PC-9 (cell line): ENCODE measurements at regions not wholly inside any gene's neighbourhood (a gene's known extent, or its start where the extent isn't known, plus 50 kb on each side); places are given as distances from the start of the nearest gene placed in this dataset.
"Not testable (repeated sequence)": the region's sequence is repeated elsewhere in the genome, so short reads cannot be mapped to it uniquely, and the experiment has no call there.

ENCODE experiments used
- BruUV-seq: library from RNA; stranded (reverse); fragments of 400-500 nt; replicated peaks from 2 replicates; lab custom pipeline; 2021; lab: Mats Ljungman, UMichigan
- CTCF ChIA-PET: fragments of 300-600 bp; sonication (Branson Sonifier 250); formaldehyde crosslinking; loops from one replicate; lab custom pipeline; 2022; ENCODE audit warnings: antibody characterized with exemption; lab: Charles Lee
- POLR2A ChIA-PET: fragments of 300-600 bp; sonication (Branson Sonifier 250); formaldehyde crosslinking; loops from one replicate; lab custom pipeline; 2022; ENCODE audit warnings: antibody characterized with exemption; ENCODE audit not compliant: unreplicated experiment; lab: Charles Lee
- DNase-seq, 2 experiments: peaks; one replicate each; pipeline versions ENCODE4 v3.0.0 to v3.0.0-alpha.2; 2015 to 2022; ENCODE audit warnings: mixed read lengths in 1 of 2
- H2AFZ ChIP-seq: fragments of 200-600 bp; sonication (generic); 2 replicates; pipeline ENCODE4 v1.8.1; 2017; ENCODE audit warnings: antibody characterized with exemption
- H3F3A ChIP-seq: fragments of 200-600 bp; sonication (generic); 2 replicates; pipeline ENCODE4 v1.8.1; 2017; ENCODE audit warnings: antibody characterized with exemption, mild to moderate bottlenecking, low read depth; ENCODE audit not compliant: insufficient read depth
- H3K27ac ChIP-seq: fragments of 200-600 bp; sonication (generic); 2 replicates; pipeline ENCODE4 v1.6.1; 2016; ENCODE audit warnings: mixed run types
- H3K27me3 ChIP-seq: fragments of 200-600 bp; sonication (generic); 2 replicates; pipeline ENCODE4 v1.6.1; 2016; ENCODE audit warnings: low read depth, mixed run types; ENCODE audit not compliant: insufficient read depth
- H3K36me3 ChIP-seq: fragments of 200-600 bp; sonication (generic); 2 replicates; pipeline ENCODE4 v1.6.1; 2016; ENCODE audit warnings: low read depth, mixed run types
- H3K4me1 ChIP-seq: fragments of 200-600 bp; sonication (generic); replicated peaks from 2 replicates; pipeline ENCODE4 v1.6.1; 2016; ENCODE audit warnings: mixed run types; ENCODE audit not compliant: insufficient read depth
- H3K4me2 ChIP-seq: fragments of 200-600 bp; sonication (generic); 2 replicates; pipeline ENCODE4 v1.6.1; 2017; ENCODE audit warnings: mixed run types
- H3K4me3 ChIP-seq: fragments of 200-600 bp; sonication (generic); 2 replicates; pipeline ENCODE4 v1.6.1; 2016; ENCODE audit warnings: mixed run types
- H3K79me2 ChIP-seq: fragments of 200-600 bp; sonication (generic); 2 replicates; pipeline ENCODE4 v1.6.1; 2017; ENCODE audit warnings: low read depth, mixed run types
- H3K9me2 ChIP-seq: fragments of 200-600 bp; sonication (generic); 2 replicates; pipeline ENCODE4 v1.8.1; 2017; ENCODE audit warnings: mild to moderate bottlenecking; ENCODE audit not compliant: insufficient read depth
- H3K9me3 ChIP-seq: fragments of 200-600 bp; sonication (generic); 2 replicates; pipeline ENCODE4 v1.8.1; 2016; ENCODE audit warnings: low read depth; ENCODE audit not compliant: insufficient read depth
- H4K20me1 ChIP-seq: fragments of 200-600 bp; sonication (generic); 2 replicates; pipeline ENCODE4 v1.8.1; 2017; ENCODE audit not compliant: insufficient read depth
- EZH2 ChIP-seq: fragments of 200-600 bp; sonication (generic); IDR thresholded peaks from 2 replicates; pipeline ENCODE4 v1.8.0; 2017; ENCODE audit warnings: antibody characterized with exemption, low read depth
- intact Hi-C: fragments of 100-400 bp; cut with micrococcal nuclease; formaldehyde crosslinking; loops from one replicate; pipeline ENCODE4 v1.10.0; 2022; ENCODE audit not compliant: unreplicated experiment
- TF ChIP-seq, protein P1 (sequence below): fragments of 200-600 bp; sonication (generic); conservative IDR thresholded peaks from 2 replicates; pipeline ENCODE4 v1.6.1; 2017; ENCODE audit warnings: mixed run types, antibody characterized with exemption, mild to moderate bottlenecking, moderate library complexity

- no TSS peak for BruUV-seq
These were observed 194.7 kb downstream of the ASMT start for GRCh38 chrX:1809581-1809980.

GRCh38 chrX:1813809-1814208 lies 198.9 kb downstream of the ASMT start:
- intact Hi-C loops, result no loop called here
- no peaks in the 10 kb centered on the region for H3K79me2 ChIP-seq
- no peaks in the 10 kb centered on the region for H3K9me2 ChIP-seq
- no peak overlapping the region for H2AFZ ChIP-seq
- H3K27me3 ChIP-seq, result peaks cover 13% of the 10 kb centered on the region
- no peak overlapping the region for H3K4me3 ChIP-seq
- ChIA-PET CTCF (no interaction called here), POLR2A (no interaction called here)
- BruUV-seq, result no TSS peak
- H3F3A ChIP-seq, result peaks cover 4% of the 10 kb centered on the region; the same call in 1 of the 2 replicates
- H3K4me2 ChIP-seq, result no peak overlapping the region
- H4K20me1 ChIP-seq, result no peaks in the 10 kb centered on the region
- no peaks in the 10 kb centered on the region for H3K36me3 ChIP-seq
- H3K9me3 ChIP-seq, result 0 out of 2 replicates have a peak, but pooled peaks cover 5% of the 10 kb centered on the region
- no peaks in the 10 kb centered on the region for H3K4me1 ChIP-seq
- no peak for DNase-seq
- H3K27ac ChIP-seq, result no peak overlapping the region
- TF ChIP-seq, protein P1, sequence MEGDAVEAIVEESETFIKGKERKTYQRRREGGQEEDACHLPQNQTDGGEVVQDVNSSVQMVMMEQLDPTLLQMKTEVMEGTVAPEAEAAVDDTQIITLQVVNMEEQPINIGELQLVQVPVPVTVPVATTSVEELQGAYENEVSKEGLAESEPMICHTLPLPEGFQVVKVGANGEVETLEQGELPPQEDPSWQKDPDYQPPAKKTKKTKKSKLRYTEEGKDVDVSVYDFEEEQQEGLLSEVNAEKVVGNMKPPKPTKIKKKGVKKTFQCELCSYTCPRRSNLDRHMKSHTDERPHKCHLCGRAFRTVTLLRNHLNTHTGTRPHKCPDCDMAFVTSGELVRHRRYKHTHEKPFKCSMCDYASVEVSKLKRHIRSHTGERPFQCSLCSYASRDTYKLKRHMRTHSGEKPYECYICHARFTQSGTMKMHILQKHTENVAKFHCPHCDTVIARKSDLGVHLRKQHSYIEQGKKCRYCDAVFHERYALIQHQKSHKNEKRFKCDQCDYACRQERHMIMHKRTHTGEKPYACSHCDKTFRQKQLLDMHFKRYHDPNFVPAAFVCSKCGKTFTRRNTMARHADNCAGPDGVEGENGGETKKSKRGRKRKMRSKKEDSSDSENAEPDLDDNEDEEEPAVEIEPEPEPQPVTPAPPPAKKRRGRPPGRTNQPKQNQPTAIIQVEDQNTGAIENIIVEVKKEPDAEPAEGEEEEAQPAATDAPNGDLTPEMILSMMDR, result no peak
- TF ChIP-seq EZH2, result no peak

More at GRCh38 chrX:1809581-1809980, 194.7 kb downstream of the ASMT start:
- POLR2A ChIA-PET, result no interaction called here
- H4K20me1 ChIP-seq, result no peaks in the 10 kb centered on the region
- H3K36me3 ChIP-seq, result no peaks in the 10 kb centered on the region
- no peaks in the 10 kb centered on the region for H3K9me3 ChIP-seq
- H3K4me3 ChIP-seq, result no peak overlapping the region
- H2AFZ ChIP-seq, result no peak overlapping the region
- no peaks in the 10 kb centered on the region for H3K79me2 ChIP-seq
- DNase-seq, result no peak
- H3F3A ChIP-seq, result no peaks in the 10 kb centered on the region
- H3K9me2 ChIP-seq, result no peaks in the 10 kb centered on the region
- no peak overlapping the region for H3K27ac ChIP-seq
- H3K27me3 ChIP-seq, result peaks cover 13% of the 10 kb centered on the region
- TF ChIP-seq, protein P1, result no peak
- TF ChIP-seq EZH2, result no peak
- H3K4me2 ChIP-seq, result no peak overlapping the region
- H3K4me1 ChIP-seq, result no peaks in the 10 kb centered on the region
- intact Hi-C loops, result no loop called here
- CTCF ChIA-PET, result no interaction called here

DNA sequence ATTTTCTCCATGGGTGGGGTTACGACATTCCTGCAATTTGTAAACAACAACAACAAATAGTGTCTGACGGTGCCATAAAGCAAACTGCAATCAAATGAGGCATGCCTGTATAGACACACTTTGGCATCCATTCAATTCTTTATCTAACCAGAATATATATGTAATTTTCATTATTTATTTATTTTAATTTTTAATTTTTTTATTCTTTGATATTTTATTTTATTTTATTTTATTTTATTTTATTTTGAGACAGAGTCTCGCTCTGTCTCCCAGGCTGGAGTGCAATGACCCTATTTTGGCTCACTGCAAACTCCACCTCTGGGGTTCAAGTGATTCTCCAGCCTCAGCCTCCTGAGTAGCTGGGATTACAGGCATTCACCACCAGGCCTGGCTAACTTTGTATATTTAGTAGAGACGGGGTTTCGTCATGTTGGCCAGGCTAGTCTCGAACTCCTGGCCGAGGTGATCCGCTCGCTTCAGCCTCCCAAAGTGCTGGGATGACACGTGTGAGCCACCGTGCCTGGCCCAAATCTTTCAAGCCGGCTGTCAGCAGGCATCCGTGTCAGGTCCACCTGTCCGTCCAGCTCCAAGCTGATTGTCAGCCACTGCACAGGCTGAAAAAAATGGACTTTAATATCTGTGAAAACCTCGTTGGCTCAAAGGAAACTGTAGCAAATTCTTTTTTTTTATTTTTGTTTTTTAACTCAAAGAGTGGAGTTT lies 200.8 kb downstream of the ASMT start:
- POLR2A ChIA-PET, result no interaction called here

DNA sequence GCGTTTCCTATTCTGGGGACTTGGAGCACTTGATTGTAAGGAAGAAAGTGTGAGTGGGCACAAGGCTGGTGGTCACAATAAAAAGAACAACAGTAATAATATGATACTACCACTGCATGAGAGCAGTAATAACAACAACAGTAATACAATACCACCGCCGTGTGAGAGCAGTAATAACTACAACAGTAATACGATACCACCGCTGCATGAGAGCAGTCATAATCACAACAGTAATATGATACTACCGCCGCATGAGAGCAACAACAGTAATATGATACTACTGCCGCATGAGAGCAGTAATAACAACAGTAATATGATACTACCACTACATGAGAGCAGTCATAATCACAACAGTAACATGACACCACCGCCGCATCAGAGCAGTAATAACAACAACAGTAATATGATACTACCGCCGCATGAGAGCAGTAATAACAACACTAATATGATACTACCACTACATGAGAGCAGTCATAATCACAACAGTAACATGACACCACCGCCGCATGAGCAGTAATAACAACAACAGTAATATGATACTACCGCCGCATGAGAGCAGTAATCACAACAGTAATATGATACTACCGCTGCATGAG lies 201.6 kb downstream of the ASMT start:
- H3K9me3 ChIP-seq, H3K4me1 ChIP-seq, H3K79me2 ChIP-seq, POLR2A ChIA-PET, H2AFZ ChIP-seq, H3K27ac ChIP-seq, H3F3A ChIP-seq, H4K20me1 ChIP-seq, CTCF ChIA-PET, intact Hi-C loops, BruUV-seq, H3K4me3 ChIP-seq, DNase-seq, H3K36me3 ChIP-seq, H3K9me2 ChIP-seq, H3K4me2 ChIP-seq: not testable (repeated sequence)
- peaks cover 13% of the 10 kb centered on the region for H3K27me3 ChIP-seq

More for the DNA sequence above, 200.8 kb downstream of the ASMT start:
- H3K27ac ChIP-seq, result no peak overlapping the region
- H3K4me3 ChIP-seq, result no peak overlapping the region
- peaks cover 7% of the 10 kb centered on the region; the same call in 1 of the 2 replicates for H3F3A ChIP-seq
- no peaks in the 10 kb centered on the region for H4K20me1 ChIP-seq
- H3K79me2 ChIP-seq, result no peaks in the 10 kb centered on the region
- no TSS peak for BruUV-seq
- no peak overlapping the region for H2AFZ ChIP-seq
- TF ChIP-seq EZH2, result no peak
- TF ChIP-seq, protein P1, result no peak
- H3K9me3 ChIP-seq, result peaks cover 5% of the 10 kb centered on the region; the same call in 1 of the 2 replicates
- H3K27me3 ChIP-seq, result peaks cover 13% of the 10 kb centered on the region
- CTCF ChIA-PET, result no interaction called here
- H3K9me2 ChIP-seq, result no peaks in the 10 kb centered on the region
- intact Hi-C loops, result no loop called here
- no peak overlapping the region for H3K4me2 ChIP-seq
- H3K4me1 ChIP-seq, result no peaks in the 10 kb centered on the region
- no peak for DNase-seq
- no peaks in the 10 kb centered on the region for H3K36me3 ChIP-seq
